ENCODE measurements at regions not wholly inside any gene's neighbourhood (a gene's known extent, or its start where the extent isn't known, plus 50 kb on each side); places are given as distances from the start of the nearest gene placed in this dataset.

DNA sequence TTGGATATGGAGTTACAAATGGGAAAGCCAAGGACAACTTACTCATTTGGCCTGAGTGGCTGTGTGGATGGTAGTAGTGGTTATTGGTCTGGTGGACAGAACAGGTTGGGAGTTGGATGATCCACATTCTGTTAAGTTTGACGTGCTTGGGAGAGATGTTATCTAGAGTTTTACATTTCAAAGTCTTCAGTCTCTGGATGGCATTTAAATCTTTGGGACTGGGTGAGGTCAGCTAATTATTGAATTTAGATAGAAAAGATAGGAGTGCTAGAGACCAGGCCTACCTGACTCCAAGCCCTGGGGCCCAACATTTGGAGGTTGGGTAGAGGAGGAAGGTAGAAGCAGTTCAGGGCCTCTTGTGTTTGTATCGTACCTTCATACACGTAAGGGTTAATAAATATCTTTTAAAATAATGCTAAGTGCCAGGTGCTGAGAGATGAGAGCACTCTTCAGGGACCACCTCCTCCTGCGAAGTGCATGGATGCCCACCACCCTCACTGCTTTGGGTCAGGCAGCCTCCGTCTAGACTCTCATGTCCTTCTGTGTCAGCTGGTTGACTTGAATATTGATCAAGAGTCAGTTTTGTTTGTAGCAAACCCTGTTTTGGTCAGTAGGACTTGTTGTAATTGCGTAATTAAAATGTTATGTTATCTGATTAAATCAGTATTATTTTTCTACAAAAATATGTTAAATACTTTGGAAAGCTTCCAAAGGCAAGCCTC lies 460.4 kb upstream of the RGS6 start:
- H3K27ac Mint-ChIP-seq (ENCODE audit: low read depth), result peak overlapping the region; percentile 29
- peaks cover 10% of the 10 kb centered on the region for H3K9me3 Mint-ChIP-seq
- DNase-seq (ENCODE audit: low spot score in 2 of 2), result no peak
- ATAC-seq (replicated peaks; ENCODE audit: extremely low read depth, poor library complexity, severe bottlenecking), result no peak
- H3K4me3 Mint-ChIP-seq, result no peak overlapping the region
- H3K4me1 Mint-ChIP-seq, result peaks cover 35% of the 10 kb centered on the region
- H3K27me3 Mint-ChIP-seq, result no peaks in the 10 kb centered on the region
- peaks cover 1% of the 10 kb centered on the region for H3K36me3 Mint-ChIP-seq (ENCODE audit: insufficient read depth)

DNA sequence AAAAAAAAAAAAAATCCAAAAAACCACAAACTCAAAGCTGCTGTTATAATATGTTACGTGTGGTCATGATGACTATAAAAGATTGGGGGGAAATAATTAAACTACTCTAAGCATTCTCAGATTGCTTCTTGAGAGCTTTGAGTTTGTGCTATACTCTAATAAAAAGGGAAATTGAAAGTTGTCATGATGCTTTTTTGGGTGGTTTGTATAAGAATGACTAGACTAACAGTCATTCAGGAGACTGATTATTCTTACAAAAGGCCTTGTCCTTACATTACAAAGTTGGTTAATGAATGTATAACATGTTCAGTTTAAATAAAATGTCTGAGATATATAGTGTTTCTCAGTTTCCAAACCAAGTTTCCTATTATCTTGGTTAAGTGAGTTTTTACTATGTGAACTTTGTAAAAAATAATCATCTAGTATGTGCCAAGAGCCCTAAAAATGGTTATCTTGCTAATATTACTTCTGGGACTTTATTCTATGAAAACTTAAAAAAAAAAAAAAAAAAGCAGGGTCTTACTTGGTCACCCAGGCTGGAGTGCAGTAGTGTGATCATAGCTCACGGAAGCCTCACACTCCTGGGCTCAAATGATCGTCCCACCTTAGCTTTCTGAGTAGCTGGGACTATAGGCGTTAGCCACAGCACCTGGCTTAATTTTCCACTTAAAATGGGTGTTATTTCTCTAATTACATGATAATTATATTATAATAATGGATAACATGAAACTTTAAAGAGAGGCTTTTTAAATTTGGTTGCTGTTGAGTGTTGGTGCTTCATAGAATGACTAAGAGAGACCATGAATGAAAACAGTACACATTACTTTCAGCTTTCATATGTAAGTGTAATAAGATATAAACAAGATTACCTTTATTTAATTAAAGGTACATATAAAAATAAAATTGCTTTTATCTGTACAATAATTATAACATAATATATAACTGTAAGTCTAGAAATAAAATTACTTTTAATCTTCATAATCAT lies 459.6 kb upstream of the RGS6 start:
- H3K4me3 Mint-ChIP-seq, result no peak overlapping the region
- H3K36me3 Mint-ChIP-seq (ENCODE audit: insufficient read depth), result peaks cover 1% of the 10 kb centered on the region
- no peaks in the 10 kb centered on the region for H3K27me3 Mint-ChIP-seq
- H3K9me3 Mint-ChIP-seq, result peaks cover 8% of the 10 kb centered on the region
- no peak for DNase-seq (ENCODE audit: low spot score in 2 of 2)
- peaks cover 42% of the 10 kb centered on the region for H3K4me1 Mint-ChIP-seq
- peak overlapping the region; percentile 41 for H3K27ac Mint-ChIP-seq (ENCODE audit: low read depth)
- no peak for ATAC-seq (replicated peaks; ENCODE audit: extremely low read depth, poor library complexity, severe bottlenecking)

DNA sequence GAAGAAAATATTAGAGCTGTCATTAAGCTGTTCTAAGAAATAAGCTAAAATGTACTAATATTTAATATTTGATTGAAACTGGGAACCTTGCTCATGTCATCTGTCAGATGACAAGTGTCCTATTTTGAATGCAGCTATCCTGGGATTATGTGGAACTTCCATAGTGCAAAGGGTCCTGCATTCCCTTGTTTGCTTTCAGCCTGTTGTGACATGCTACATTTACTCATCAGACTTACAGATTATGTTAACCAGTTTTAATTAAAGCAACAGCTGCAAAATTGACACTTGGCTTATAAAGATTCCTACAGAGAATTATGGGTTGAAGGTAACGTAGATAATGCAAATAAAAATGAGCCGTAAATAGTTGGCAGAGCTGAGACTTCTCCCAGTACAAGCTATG lies 458.4 kb upstream of the RGS6 start:
- Mint-ChIP-seq H3K27ac (ENCODE audit: low read depth) (peak overlapping the region; percentile 41), H3K27me3 (no peaks in the 10 kb centered on the region), H3K4me1 (peaks cover 37% of the 10 kb centered on the region), H3K9me3 (no peaks in the 10 kb centered on the region), H3K4me3 (no peak overlapping the region), H3K36me3 (ENCODE audit: insufficient read depth) (peaks cover 1% of the 10 kb centered on the region)
- no peak for ATAC-seq (replicated peaks; ENCODE audit: extremely low read depth, poor library complexity, severe bottlenecking)
- no peak for DNase-seq (ENCODE audit: low spot score in 2 of 2)

DNA sequence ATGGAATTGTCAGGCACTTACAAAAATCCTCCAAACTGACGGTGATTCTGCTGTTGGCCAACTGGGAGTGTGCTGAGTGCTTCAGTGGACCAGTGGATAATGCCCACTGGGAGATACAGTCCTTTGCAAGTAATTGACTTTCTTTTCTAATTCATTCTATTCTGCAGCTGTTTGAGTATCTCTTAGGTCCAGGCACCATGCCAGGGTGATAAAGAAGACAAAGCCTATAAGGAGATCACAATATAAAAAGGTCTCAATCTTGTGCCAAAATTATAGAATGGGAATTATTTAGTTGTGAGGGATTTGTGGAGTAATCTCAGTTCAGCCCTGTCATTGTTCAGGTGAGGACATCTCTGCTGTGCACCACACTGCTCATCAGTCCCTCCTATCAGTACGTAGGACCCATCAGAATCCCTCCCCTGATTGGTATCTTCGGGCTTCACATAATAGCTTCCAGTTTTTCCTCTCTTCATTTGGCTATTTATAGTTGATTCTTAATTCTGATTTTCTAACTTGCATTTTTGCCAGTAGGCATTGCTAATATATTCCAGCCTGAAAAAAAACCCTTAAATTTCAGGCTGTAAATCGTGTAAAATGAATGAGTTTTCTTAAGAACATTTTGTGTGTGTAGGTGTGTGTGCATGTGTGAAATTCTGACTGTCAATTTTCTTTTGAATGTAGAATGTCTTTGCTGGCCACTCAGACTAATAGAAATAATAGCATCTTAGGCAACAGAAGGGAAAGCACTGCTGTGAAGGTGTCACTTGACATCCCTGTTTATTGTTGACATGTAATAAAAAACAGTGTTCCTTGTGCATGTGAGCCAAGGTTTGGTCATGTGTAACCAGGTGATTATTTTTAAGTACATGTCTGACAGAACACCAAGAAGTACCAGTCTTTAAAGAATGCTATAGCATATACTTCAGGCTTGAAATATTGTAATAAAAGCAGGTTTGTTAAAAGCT lies 457.6 kb upstream of the RGS6 start:
- no peak overlapping the region for H3K4me3 Mint-ChIP-seq
- no peaks in the 10 kb centered on the region for H3K27me3 Mint-ChIP-seq
- no peaks in the 10 kb centered on the region for H3K9me3 Mint-ChIP-seq
- ATAC-seq (replicated peaks; ENCODE audit: extremely low read depth, poor library complexity, severe bottlenecking) (no peak), DNase-seq (ENCODE audit: low spot score in 2 of 2) (no peak)
- H3K36me3 Mint-ChIP-seq (ENCODE audit: insufficient read depth), result peaks cover 1% of the 10 kb centered on the region
- peaks cover 30% of the 10 kb centered on the region for H3K4me1 Mint-ChIP-seq
- no peak overlapping the region for H3K27ac Mint-ChIP-seq (ENCODE audit: low read depth)

DNA sequence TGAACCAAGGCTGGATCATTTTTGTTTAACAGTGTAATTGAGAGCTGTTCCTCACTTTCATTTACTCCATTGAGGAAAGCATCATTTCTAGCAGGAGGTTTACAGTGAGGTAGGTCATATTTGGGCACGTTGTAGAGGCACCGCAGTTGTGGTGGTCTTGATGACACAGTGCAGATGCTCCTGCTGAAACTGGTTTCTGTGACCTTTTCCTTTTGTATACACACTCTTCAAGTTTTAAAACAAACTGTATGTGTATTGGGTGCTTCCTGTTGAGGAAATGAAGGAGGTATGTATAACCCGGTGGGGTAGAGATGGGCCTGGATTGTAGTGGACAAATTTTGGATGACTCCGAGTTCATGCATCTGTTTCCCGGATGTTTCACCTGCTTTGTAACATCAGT lies 456.3 kb upstream of the RGS6 start:
- no peak for ATAC-seq (replicated peaks; ENCODE audit: extremely low read depth, poor library complexity, severe bottlenecking)

DNA sequence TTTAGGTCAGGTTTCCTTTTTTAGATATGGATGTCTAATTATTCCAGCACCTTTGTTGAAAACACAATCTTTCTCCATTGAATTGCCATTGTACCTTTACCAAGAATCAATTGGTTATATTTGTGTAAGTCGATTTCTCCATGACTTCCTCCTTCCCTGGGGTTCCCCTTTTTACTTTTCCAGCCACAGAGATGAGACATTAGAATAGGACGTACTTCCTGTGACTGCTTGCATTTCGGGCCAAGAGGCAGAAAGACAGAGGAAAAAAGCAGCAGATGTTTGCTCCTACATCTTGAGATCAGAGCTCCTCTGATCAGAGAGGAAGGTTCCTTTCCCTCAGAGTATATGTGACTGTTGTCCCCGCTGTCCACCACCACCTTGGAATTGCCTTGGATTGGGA lies 453.7 kb upstream of the RGS6 start:
- peaks cover 11% of the 10 kb centered on the region for H3K4me1 Mint-ChIP-seq
- H3K27me3 Mint-ChIP-seq, result no peaks in the 10 kb centered on the region
- peaks cover 1% of the 10 kb centered on the region for H3K36me3 Mint-ChIP-seq (ENCODE audit: insufficient read depth)
- no peaks in the 10 kb centered on the region for H3K9me3 Mint-ChIP-seq
- no peak for DNase-seq (ENCODE audit: low spot score in 2 of 2)
- H3K27ac Mint-ChIP-seq (ENCODE audit: low read depth), result no peak overlapping the region
- H3K4me3 Mint-ChIP-seq, result no peak overlapping the region
- no peak for ATAC-seq (replicated peaks; ENCODE audit: extremely low read depth, poor library complexity, severe bottlenecking)

More for the DNA sequence above, 456.3 kb upstream of the RGS6 start:
- DNase-seq (ENCODE audit: low spot score in 2 of 2), result no peak
- peaks cover 1% of the 10 kb centered on the region for H3K36me3 Mint-ChIP-seq (ENCODE audit: insufficient read depth)
- no peak overlapping the region for H3K27ac Mint-ChIP-seq (ENCODE audit: low read depth)
- H3K9me3 Mint-ChIP-seq, result no peaks in the 10 kb centered on the region
- no peak overlapping the region for H3K4me3 Mint-ChIP-seq
- H3K4me1 Mint-ChIP-seq, result peaks cover 27% of the 10 kb centered on the region
- no peaks in the 10 kb centered on the region for H3K27me3 Mint-ChIP-seq

DNA sequence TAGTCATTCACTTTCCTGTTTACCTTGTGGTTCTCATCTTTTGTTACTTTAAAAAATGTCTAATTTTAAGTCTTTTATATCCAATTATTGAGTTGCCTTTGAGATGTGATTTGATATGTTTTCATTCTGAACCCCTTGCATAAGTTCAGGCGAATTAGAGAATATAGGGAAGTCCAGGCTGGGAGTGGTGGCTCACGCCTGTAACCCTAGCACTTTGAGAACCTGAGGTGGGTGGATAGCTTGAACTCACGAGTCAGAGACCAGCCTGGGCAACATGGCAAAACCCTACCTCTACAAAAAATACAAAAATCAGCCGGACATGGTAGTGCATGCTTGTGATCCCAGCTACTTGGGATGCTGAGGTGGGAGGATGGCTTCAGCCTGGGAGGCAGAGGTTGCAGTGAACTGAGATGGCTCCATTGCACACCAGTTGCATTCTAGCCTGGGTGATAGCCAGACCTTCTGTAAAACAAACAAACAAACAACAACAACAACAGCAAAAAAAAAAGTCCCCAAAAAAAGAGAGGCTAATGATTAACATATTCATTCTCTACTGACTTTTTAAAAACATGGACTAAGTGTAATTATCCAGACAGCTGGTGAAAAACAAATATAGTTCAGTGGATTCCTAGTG lies 451.1 kb upstream of the RGS6 start:
- no peaks in the 10 kb centered on the region for H3K27me3 Mint-ChIP-seq
- DNase-seq (ENCODE audit: low spot score in 2 of 2) (no peak), ATAC-seq (replicated peaks; ENCODE audit: extremely low read depth, poor library complexity, severe bottlenecking) (no peak)
- H3K36me3 Mint-ChIP-seq (ENCODE audit: insufficient read depth), result peaks cover 4% of the 10 kb centered on the region
- H3K4me3 Mint-ChIP-seq, result no peak overlapping the region
- peak overlapping the region; percentile 29 for H3K27ac Mint-ChIP-seq (ENCODE audit: low read depth)
- H3K9me3 Mint-ChIP-seq, result no peaks in the 10 kb centered on the region
- peaks cover 8% of the 10 kb centered on the region for H3K4me1 Mint-ChIP-seq

DNA sequence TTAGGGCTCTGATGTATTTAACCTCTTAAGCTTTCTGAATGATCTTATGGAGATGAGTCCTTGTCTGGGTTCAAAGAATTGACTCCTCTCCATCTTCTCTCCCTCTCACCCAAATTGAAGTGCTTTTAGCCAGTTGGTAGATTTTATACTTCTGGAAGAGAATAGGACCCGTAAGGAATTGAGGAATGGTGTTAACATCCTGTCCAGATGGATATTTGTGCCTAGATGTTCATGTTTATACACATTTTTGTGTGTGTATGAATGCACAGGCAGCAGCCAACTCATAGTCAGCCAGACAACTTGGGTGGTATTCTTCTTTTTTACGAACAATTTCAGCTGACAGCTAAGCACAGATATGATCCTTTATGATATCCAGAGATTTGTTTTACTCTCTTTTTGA lies 449.6 kb upstream of the RGS6 start:
- Mint-ChIP-seq H3K4me3 (no peak overlapping the region), H3K27ac (ENCODE audit: low read depth) (no peak overlapping the region), H3K27me3 (no peaks in the 10 kb centered on the region), H3K4me1 (peaks cover 9% of the 10 kb centered on the region), H3K9me3 (no peaks in the 10 kb centered on the region), H3K36me3 (ENCODE audit: insufficient read depth) (peaks cover 4% of the 10 kb centered on the region)
- DNase-seq (ENCODE audit: low spot score in 2 of 2), result no peak
- ATAC-seq (replicated peaks; ENCODE audit: extremely low read depth, poor library complexity, severe bottlenecking), result no peak

DNA sequence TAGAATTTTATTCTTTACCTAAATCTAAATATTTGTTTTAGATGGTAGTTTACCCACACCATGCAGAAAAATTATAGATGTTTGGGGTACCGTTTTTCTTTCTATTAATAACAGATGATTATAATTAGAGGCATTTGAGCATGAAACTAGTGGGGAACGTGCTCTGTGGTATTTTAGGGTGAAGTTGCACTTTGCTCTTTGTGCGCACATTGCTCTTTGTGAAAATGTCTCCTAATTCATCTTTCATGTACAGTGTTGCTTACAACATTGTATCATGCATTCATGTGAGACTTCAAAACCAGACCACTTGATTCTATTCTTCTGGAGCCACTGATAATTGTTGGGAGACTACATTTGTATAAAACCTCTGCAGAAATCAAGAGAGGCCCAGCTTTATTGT lies 449.1 kb upstream of the RGS6 start:
- no peak overlapping the region for H3K4me3 Mint-ChIP-seq
- no peaks in the 10 kb centered on the region for H3K9me3 Mint-ChIP-seq
- H3K27ac Mint-ChIP-seq (ENCODE audit: low read depth), result no peak overlapping the region
- H3K4me1 Mint-ChIP-seq, result peaks cover 9% of the 10 kb centered on the region
- no peaks in the 10 kb centered on the region for H3K27me3 Mint-ChIP-seq
- ATAC-seq (replicated peaks; ENCODE audit: extremely low read depth, poor library complexity, severe bottlenecking), result no peak
- H3K36me3 Mint-ChIP-seq (ENCODE audit: insufficient read depth), result peaks cover 4% of the 10 kb centered on the region
- no peak for DNase-seq (ENCODE audit: low spot score in 2 of 2)

DNA sequence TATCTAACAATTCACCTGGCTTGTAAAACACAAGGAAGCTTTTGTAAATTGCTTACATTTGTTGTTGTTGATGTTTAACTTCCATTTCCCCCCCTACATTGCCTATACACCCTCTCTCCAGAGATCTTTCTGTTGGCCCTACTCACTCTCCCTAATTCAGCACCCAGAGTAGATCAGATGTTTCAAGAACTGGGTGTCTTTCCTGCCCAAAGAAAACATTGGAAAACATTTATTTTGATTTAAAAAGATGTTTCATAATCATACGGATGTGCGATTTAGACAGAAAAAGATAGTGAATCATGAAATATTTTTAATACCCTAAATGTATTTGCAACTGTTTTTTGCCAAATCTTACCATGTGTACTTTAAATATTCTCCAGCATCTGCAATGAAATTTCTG lies 446.4 kb upstream of the RGS6 start:
- H3K4me1 Mint-ChIP-seq, result peaks cover 9% of the 10 kb centered on the region
- H3K27me3 Mint-ChIP-seq, result no peaks in the 10 kb centered on the region
- DNase-seq (ENCODE audit: low spot score in 2 of 2), result no peak
- no peaks in the 10 kb centered on the region for H3K9me3 Mint-ChIP-seq
- H3K4me3 Mint-ChIP-seq, result no peak overlapping the region
- H3K36me3 Mint-ChIP-seq (ENCODE audit: insufficient read depth), result peaks cover 4% of the 10 kb centered on the region
- H3K27ac Mint-ChIP-seq (ENCODE audit: low read depth), result no peak overlapping the region
- no peak for ATAC-seq (replicated peaks; ENCODE audit: extremely low read depth, poor library complexity, severe bottlenecking)

DNA sequence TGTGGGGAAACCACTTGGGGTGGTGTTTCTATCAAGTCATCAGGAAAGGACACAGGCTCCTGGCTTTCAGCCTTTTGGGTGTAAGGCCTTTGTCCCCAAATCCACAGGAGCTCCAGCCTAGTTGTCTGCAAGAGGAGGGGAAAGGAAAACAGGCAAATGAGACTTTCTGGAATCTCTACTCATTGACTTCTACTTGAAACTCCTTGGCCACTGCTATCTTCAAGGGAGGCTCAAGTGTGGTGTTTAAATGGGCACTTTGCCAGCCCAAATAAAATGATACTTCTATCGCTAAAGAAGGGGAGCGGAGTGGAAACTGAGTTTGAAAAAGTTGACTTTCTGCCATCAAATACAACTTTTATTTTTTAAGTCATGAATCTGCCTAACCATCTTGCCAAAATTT lies 445.9 kb upstream of the RGS6 start:
- H3K36me3 Mint-ChIP-seq (ENCODE audit: insufficient read depth), result peaks cover 4% of the 10 kb centered on the region
- peaks cover 9% of the 10 kb centered on the region for H3K4me1 Mint-ChIP-seq
- H3K27me3 Mint-ChIP-seq, result no peaks in the 10 kb centered on the region
- no peak overlapping the region for H3K4me3 Mint-ChIP-seq
- no peak overlapping the region for H3K27ac Mint-ChIP-seq (ENCODE audit: low read depth)
- ATAC-seq (replicated peaks; ENCODE audit: extremely low read depth, poor library complexity, severe bottlenecking) (no peak), DNase-seq (ENCODE audit: low spot score in 2 of 2) (no peak)
- H3K9me3 Mint-ChIP-seq, result no peaks in the 10 kb centered on the region

DNA sequence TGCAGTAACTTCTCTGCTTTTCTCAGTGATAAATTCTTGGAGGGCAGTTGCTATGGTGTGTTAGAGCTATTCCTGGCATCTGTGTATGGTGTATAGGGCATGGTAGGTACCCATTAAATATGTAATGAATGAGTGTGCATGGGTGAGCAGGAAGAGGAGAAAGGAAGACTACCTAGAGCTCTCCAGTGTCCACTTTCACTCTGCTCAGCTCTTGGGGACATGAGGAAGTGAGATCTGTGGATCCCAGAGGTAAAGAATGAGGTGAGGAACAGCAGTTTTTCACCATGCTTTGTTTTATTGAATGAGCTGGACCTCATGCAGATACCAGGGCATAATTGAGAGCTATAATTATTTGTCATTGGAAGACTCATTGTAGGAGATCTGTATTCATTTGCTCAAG lies 444.8 kb upstream of the RGS6 start:
- Mint-ChIP-seq H3K4me3 (no peak overlapping the region), H3K36me3 (ENCODE audit: insufficient read depth) (peaks cover 4% of the 10 kb centered on the region), H3K9me3 (no peaks in the 10 kb centered on the region), H3K27ac (ENCODE audit: low read depth) (no peak overlapping the region), H3K4me1 (peaks cover 9% of the 10 kb centered on the region), H3K27me3 (no peaks in the 10 kb centered on the region)
- no peak for DNase-seq (ENCODE audit: low spot score in 2 of 2)
- ATAC-seq (replicated peaks; ENCODE audit: extremely low read depth, poor library complexity, severe bottlenecking), result no peak
